Kidney (tissue), 13 donors: ENCODE measurements at regions not wholly inside any gene's neighbourhood (a gene's known extent, or its start where the extent isn't known, plus 50 kb on each side); places are given as distances from the start of the nearest gene placed in this dataset.

Source experiments
- DNase-seq, 5 donors: peaks; one replicate each; pipeline ENCODE4 v3.0.0-alpha.2; 2013 to 2020
- FAIRE-seq: peaks from 2 replicates; lab custom pipeline; 2012; peaks lifted over from hg19 to GRCh38; lab: Jason Lieb, UNC
- H3K27ac ChIP-seq, 2 donors: one replicate each; pipeline ENCODE4 v1.7.0; 2013; ENCODE audit warnings: low read depth in 2 of 2, low read length in 2 of 2, inconsistent platforms in 1 of 2
- H3K27me3 ChIP-seq: one replicate; pipeline ENCODE4 v1.7.1; 2013; ENCODE audit warnings: low read length, inconsistent platforms; ENCODE audit not compliant: control insufficient read depth, insufficient read depth
- H3K36me3 ChIP-seq, 3 donors: one replicate each; pipeline versions ENCODE4 v1.7.0 to v1.7.1; 2013; ENCODE audit warnings: low read length in 3 of 3, control low read depth in 1 of 3, inconsistent platforms in 1 of 3; ENCODE audit not compliant: insufficient read depth in 3 of 3, control insufficient read depth in 2 of 3
- H3K4me1 ChIP-seq, 3 donors: one replicate each; pipeline versions ENCODE4 v1.7.0 to v1.7.1; 2013; ENCODE audit warnings: low read length in 3 of 3, inconsistent platforms in 1 of 3, low read depth in 1 of 3; ENCODE audit not compliant: control insufficient read depth in 2 of 3, insufficient read depth in 2 of 3
- H3K4me3 ChIP-seq, 3 donors: one replicate each; pipeline versions ENCODE4 v1.7.0 to v1.8.1; 2013; ENCODE audit warnings: low read length in 3 of 3, control low read depth in 1 of 3, inconsistent platforms in 1 of 3
- H3K9ac ChIP-seq, 3 donors: one replicate each; pipeline versions ENCODE4 v1.7.0 to v1.7.1; 2013; ENCODE audit warnings: low read length in 3 of 3, control low read depth in 1 of 3, inconsistent platforms in 1 of 3
- H3K9me3 ChIP-seq, 3 donors: one replicate each; pipeline versions ENCODE4 v1.7.0 to v1.7.1; 2013; ENCODE audit warnings: low read length in 3 of 3, control low read depth in 1 of 3, inconsistent platforms in 1 of 3; ENCODE audit not compliant: control insufficient read depth in 2 of 3, insufficient read depth in 1 of 3
- CTCF ChIP-seq: IDR thresholded peaks from 3 replicates; pipeline ENCODE4 v1.5.1; 2012; ENCODE audit warnings: mild to moderate bottlenecking, moderate library complexity, borderline replicate concordance; ENCODE audit not compliant: insufficient read depth; ENCODE audit errors: extremely low read depth
- intact Hi-C: fragments of 100-400 bp; cut with DNase I; formaldehyde crosslinking; loops from one replicate; pipeline ENCODE4 v1.11.1; 2022
- donor health status: control.
- donor health status: control.
- donor health status: control.
- donor health status: control.
- donor health status: control.
- donor health status: DM: yes; HTN: yes; CAD: no.
- donor health status: Normal renal cell carcinoma (clear cell type).

GRCh38 chr5:52638732-52639131 lies 149.0 kb upstream of the ITGA1 start:
- no peak for TF ChIP-seq CTCF
- FAIRE-seq (no peak), DNase-seq (no peak)
- no peak overlapping the region for H3K9ac ChIP-seq
- no peaks in the 10 kb centered on the region for H3K27me3 ChIP-seq
- intact Hi-C loops = no loop called here
- H3K4me3 ChIP-seq = no peak overlapping the region
- H3K36me3 ChIP-seq = no peaks in the 10 kb centered on the region
- H3K9me3 ChIP-seq = no peaks in the 10 kb centered on the region
- no peaks in the 10 kb centered on the region for H3K4me1 ChIP-seq
- no peak overlapping the region for H3K27ac ChIP-seq

- no peak for TF ChIP-seq CTCF
- FAIRE-seq = no peak
Measured at GRCh38 chr5:52648726-52649125, 139.0 kb upstream of the ITGA1 start.

GRCh38 chr5:52655163-52655562 lies 132.6 kb upstream of the ITGA1 start:
- no peak overlapping the region for H3K27ac ChIP-seq
- FAIRE-seq = no peak
- no peak for DNase-seq
- no peak overlapping the region for H3K9ac ChIP-seq
- no peaks in the 10 kb centered on the region for H3K9me3 ChIP-seq
- no peaks in the 10 kb centered on the region for H3K4me1 ChIP-seq
- TF ChIP-seq CTCF = no peak
- no peak overlapping the region for H3K4me3 ChIP-seq
- H3K27me3 ChIP-seq = peaks cover 2% of the 10 kb centered on the region
- intact Hi-C loops = loop anchor here (10.0 kb wide), 1 partner anchor 1690 kb away; no protein-coding TSS in a partner anchor
- no peaks in the 10 kb centered on the region for H3K36me3 ChIP-seq

More at GRCh38 chr5:52648726-52649125, 139.0 kb upstream of the ITGA1 start:
- Histone ChIP-seq H3K27ac (no peak overlapping the region), H3K4me3 (no peak overlapping the region), H3K9me3 (no peaks in the 10 kb centered on the region), H3K9ac (no peak overlapping the region), H3K36me3 (no peaks in the 10 kb centered on the region), H3K4me1 (no peaks in the 10 kb centered on the region), H3K27me3 (no peaks in the 10 kb centered on the region)
- intact Hi-C loops = no loop called here
- no peak for DNase-seq

- FAIRE-seq (no peak), DNase-seq (no peak)
- intact Hi-C loops = loop anchor here (10.0 kb wide), 1 partner anchor 1692 kb away; no protein-coding TSS in a partner anchor
- no peaks in the 10 kb centered on the region for H3K4me1 ChIP-seq
- H3K9ac ChIP-seq = no peak overlapping the region
- H3K27me3 ChIP-seq = peaks cover 2% of the 10 kb centered on the region
- H3K4me3 ChIP-seq = peak overlapping the region in 1 of 3 donors; percentile 16
- H3K36me3 ChIP-seq = no peaks in the 10 kb centered on the region
- TF ChIP-seq CTCF = no peak
- no peaks in the 10 kb centered on the region for H3K9me3 ChIP-seq
- no peak overlapping the region for H3K27ac ChIP-seq
Measured at GRCh38 chr5:52656569-52657246, 131.0 kb upstream of the ITGA1 start.
